IPS-18a (cell line): ENCODE measurements at regions not wholly inside any gene's neighbourhood (a gene's known extent, or its start where the extent isn't known, plus 50 kb on each side); places are given as distances from the start of the nearest gene placed in this dataset.
"Not testable (repeated sequence)": the region's sequence is repeated elsewhere in the genome, so short reads cannot be mapped to it uniquely, and the experiment has no call there.

Experiments
- H3K27ac ChIP-seq: one replicate; pipeline ENCODE4 v1.5.1; 2013; ENCODE audit warnings: low read length
- H3K27me3 ChIP-seq: one replicate; pipeline ENCODE4 v1.6.1; 2013; ENCODE audit warnings: mild to moderate bottlenecking, low read length; ENCODE audit not compliant: control insufficient read depth, insufficient read depth
- H3K36me3 ChIP-seq: one replicate; pipeline ENCODE4 v1.6.1; 2013; ENCODE audit warnings: low read depth, low read length; ENCODE audit not compliant: control insufficient read depth
- H3K4me1 ChIP-seq: one replicate; pipeline ENCODE4 v1.6.1; 2013; ENCODE audit warnings: low read depth, low read length; ENCODE audit not compliant: control insufficient read depth
- H3K4me3 ChIP-seq: one replicate; pipeline ENCODE4 v1.5.1; 2013; ENCODE audit warnings: low read length
- H3K9ac ChIP-seq: one replicate; pipeline ENCODE4 v1.6.1; 2013; ENCODE audit warnings: mild to moderate bottlenecking, low read length, moderate library complexity
- H3K9me3 ChIP-seq: one replicate; pipeline ENCODE4 v1.6.1; 2013; ENCODE audit warnings: low read depth, low read length; ENCODE audit not compliant: control insufficient read depth

GRCh38 chr1:229147072-229147471 is 123.8 kb upstream of the RAB4A start:
- peaks cover 13% of the 10 kb centered on the region for H3K27me3 ChIP-seq
- peaks cover 22% of the 10 kb centered on the region for H3K4me1 ChIP-seq
- H3K9ac ChIP-seq = no peak overlapping the region
- H3K36me3 ChIP-seq = no peaks in the 10 kb centered on the region
- H3K9me3 ChIP-seq = no peaks in the 10 kb centered on the region
- H3K4me3 ChIP-seq = no peak overlapping the region
- H3K27ac ChIP-seq = no peak overlapping the region

DNA sequence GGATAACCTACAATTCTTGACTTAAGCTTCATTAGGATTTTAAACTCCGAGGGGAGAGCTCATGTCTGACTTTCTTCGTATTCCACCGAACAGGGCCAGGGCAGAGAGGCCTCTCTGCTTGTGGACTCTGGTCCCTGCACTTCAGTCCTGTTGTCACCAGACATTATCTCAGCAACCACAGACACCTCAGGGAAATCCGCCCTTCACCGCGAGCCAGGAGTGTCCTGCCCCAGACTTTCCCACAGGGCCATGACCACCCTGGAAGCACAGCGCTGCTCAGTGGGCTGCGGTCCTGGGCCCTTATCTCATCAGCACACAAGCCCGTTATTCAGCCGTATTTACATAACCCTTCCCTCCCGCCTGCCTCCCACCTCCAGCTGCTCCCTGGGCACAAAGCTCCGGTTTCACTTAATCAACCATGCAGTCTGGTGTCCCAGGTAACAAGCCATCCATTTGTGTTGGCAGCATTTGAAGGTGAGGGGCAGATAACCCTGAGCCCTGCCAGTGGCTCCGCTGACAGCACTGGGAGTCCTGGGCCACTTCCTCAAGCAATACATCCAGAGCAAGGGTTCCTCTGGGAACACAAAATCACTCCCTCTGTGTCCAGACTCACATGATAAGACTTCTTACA is 122.8 kb upstream of the RAB4A start:
- H3K4me1 ChIP-seq = peaks cover 22% of the 10 kb centered on the region
- H3K4me3 ChIP-seq = no peak overlapping the region
- H3K9me3 ChIP-seq = no peaks in the 10 kb centered on the region
- no peaks in the 10 kb centered on the region for H3K36me3 ChIP-seq
- H3K27ac ChIP-seq = no peak overlapping the region
- H3K9ac ChIP-seq = no peak overlapping the region
- H3K27me3 ChIP-seq = peaks cover 13% of the 10 kb centered on the region

DNA sequence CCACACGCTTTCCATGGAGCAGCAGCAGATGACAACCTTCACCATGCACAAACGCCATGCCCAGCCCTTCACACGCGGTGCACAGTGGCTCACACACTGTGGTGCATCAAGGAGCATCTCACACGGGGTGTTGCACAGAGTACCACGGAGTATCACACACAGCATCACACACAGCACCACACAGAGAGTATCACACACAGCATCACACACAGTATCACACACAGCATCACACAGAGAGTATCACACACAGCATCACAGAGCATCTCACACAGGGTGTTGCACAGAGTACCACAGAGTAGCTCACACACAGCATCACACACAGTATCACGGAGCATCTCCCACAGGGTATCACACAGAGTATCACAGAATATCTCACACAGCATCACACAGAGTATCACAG is 122.2 kb upstream of the RAB4A start:
- H3K27me3 ChIP-seq = peaks cover 13% of the 10 kb centered on the region
- peaks cover 22% of the 10 kb centered on the region for H3K4me1 ChIP-seq
- no peak overlapping the region for H3K9ac ChIP-seq
- H3K27ac ChIP-seq = no peak overlapping the region
- no peaks in the 10 kb centered on the region for H3K36me3 ChIP-seq
- H3K9me3 ChIP-seq = no peaks in the 10 kb centered on the region
- H3K4me3 ChIP-seq = no peak overlapping the region

GRCh38 chr1:229149435-229149834 is 121.5 kb upstream of the RAB4A start:
- Histone ChIP-seq H3K36me3 (no peaks in the 10 kb centered on the region), H3K4me1 (peaks cover 22% of the 10 kb centered on the region), H3K27ac (no peak overlapping the region), H3K9ac (no peak overlapping the region), H3K9me3 (no peaks in the 10 kb centered on the region), H3K4me3 (no peak overlapping the region), H3K27me3 (peaks cover 13% of the 10 kb centered on the region)

DNA sequence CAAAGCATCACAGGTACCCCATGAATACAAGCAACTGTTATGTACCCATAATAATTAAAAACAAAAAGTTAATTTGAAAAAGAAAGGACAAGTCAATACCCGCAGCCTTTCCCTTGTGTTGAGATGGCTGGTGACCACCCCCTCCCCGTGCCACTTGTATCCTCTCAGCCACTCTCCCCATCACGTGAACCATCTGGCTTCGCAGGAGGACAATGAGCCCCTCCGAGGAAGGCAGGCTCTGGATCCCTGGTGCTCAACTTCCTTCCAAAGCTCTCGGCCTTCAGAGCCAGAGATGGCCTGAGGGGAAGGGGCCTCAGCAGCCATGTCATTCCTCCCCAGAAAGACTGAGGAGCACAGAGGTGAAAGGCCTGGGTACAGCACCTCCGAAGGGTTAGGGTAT is 120.4 kb upstream of the RAB4A start:
- Histone ChIP-seq H3K27me3 (peaks cover 13% of the 10 kb centered on the region), H3K4me1 (peaks cover 22% of the 10 kb centered on the region), H3K9me3 (no peaks in the 10 kb centered on the region), H3K27ac (no peak overlapping the region), H3K36me3 (no peaks in the 10 kb centered on the region), H3K4me3 (no peak overlapping the region), H3K9ac (no peak overlapping the region)

DNA sequence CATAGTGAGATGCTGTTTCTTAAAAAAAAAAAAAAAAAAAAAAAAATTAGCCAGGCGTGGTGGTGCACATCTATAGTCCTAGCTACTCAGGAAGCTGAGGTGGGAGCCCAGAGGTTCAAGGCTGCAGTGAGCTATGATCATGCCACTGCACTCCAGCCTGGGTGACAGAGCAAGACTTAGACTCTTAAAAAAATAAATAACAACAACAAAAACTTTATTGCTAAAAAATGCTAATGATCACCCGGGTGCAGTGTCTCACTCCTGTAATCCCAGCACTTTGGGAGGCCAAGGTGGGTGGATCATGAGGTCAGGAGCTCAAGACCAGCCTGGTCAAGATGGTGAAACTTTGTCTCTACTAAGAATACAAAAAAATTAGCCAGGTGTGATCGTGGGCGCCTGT is 119.5 kb upstream of the RAB4A start:
- peaks cover 22% of the 10 kb centered on the region for H3K4me1 ChIP-seq
- H3K27me3 ChIP-seq = peaks cover 13% of the 10 kb centered on the region
- not testable (repeated sequence) for H3K9me3 ChIP-seq, H3K4me3 ChIP-seq, H3K9ac ChIP-seq, H3K27ac ChIP-seq, H3K36me3 ChIP-seq

DNA sequence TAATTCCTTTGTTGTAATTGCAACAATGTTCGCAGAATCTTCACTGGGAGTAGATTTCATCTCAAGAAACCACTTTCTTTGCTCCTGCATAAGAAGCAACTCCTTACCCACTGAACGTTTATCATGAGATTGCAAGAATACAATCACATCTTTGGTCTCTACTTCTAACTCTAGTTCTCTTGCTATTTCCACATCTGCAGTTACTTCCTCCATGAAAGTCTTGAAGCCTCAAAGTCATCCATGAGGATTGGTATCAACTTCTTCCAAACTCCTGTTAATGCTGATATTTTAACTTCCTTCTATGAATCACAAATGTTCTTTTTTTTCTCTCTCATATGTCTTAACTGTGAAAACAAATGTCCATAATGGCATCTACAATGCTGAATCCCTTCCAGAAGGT is 118.6 kb upstream of the RAB4A start:
- no peaks in the 10 kb centered on the region for H3K9me3 ChIP-seq
- H3K36me3 ChIP-seq = no peaks in the 10 kb centered on the region
- no peak overlapping the region for H3K9ac ChIP-seq
- H3K27ac ChIP-seq = no peak overlapping the region
- H3K27me3 ChIP-seq = peaks cover 13% of the 10 kb centered on the region
- peaks cover 22% of the 10 kb centered on the region for H3K4me1 ChIP-seq
- H3K4me3 ChIP-seq = no peak overlapping the region

GRCh38 chr1:229153955-229154548 is 116.9 kb upstream of the RAB4A start:
- Histone ChIP-seq H3K27ac (no peak overlapping the region), H3K36me3 (no peaks in the 10 kb centered on the region), H3K9me3 (no peaks in the 10 kb centered on the region), H3K4me3 (no peak overlapping the region), H3K27me3 (peaks cover 5% of the 10 kb centered on the region), H3K4me1 (peaks cover 7% of the 10 kb centered on the region), H3K9ac (no peak overlapping the region)

GRCh38 chr1:229154811-229155210 is 116.1 kb upstream of the RAB4A start:
- Histone ChIP-seq H3K4me1 (peaks cover 7% of the 10 kb centered on the region), H3K4me3 (no peak overlapping the region), H3K27ac (no peak overlapping the region), H3K9me3 (no peaks in the 10 kb centered on the region), H3K36me3 (no peaks in the 10 kb centered on the region), H3K27me3 (no peaks in the 10 kb centered on the region), H3K9ac (no peak overlapping the region)

- Histone ChIP-seq H3K9ac (no peak overlapping the region), H3K4me1 (peaks cover 6% of the 10 kb centered on the region), H3K4me3 (no peak overlapping the region), H3K9me3 (no peaks in the 10 kb centered on the region), H3K36me3 (no peaks in the 10 kb centered on the region), H3K27me3 (no peaks in the 10 kb centered on the region), H3K27ac (no peak overlapping the region)
Measured at GRCh38 chr1:229155472-229155871, 115.4 kb upstream of the RAB4A start.

DNA sequence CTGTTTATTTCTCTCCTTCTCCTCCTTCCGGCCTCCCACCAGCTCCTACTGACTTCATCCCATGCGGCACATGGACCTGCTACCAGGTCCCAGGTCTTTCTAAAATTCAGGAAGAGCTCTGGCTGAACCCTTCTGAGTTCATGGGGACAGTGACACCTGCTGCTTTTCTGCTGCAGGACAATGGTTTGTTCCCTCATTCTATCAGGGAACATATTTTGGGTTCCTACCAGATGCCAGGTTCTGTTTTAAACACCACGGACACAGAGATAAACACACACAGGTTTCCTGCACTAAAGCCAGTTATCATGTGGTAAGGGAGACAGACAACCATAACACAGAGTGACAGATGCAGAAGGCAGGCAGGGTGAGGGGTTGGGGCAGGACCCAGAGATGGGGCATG is 114.0 kb upstream of the RAB4A start:
- Histone ChIP-seq H3K4me3 (no peak overlapping the region), H3K4me1 (no peaks in the 10 kb centered on the region)

DNA sequence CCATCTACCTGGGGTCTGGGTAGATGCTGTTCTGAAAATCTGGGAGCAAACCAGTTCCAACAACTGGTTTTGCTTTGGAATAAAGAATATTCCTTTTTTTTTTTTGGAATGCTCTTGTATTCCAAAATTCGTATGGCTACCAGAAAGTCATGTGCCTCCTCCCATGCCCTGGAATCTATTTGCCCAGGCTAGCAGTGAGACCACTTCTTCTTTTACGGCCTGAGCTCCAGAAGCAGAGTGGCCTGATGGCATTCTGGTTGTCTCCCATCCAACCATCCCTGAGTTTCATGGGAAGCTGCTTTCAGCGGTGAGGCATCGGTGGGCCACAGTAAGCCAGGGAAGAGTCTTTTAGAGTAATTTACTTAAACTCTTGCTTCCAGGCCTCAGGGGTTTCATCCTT is 113.4 kb upstream of the RAB4A start:
- Histone ChIP-seq H3K4me1 (no peaks in the 10 kb centered on the region), H3K9ac (no peak overlapping the region), H3K27ac (no peak overlapping the region), H3K9me3 (no peaks in the 10 kb centered on the region), H3K36me3 (no peaks in the 10 kb centered on the region), H3K4me3 (no peak overlapping the region), H3K27me3 (no peaks in the 10 kb centered on the region)

More for the DNA sequence above, 114.0 kb upstream of the RAB4A start:
- Histone ChIP-seq H3K9ac (no peak overlapping the region), H3K27me3 (no peaks in the 10 kb centered on the region), H3K27ac (no peak overlapping the region), H3K36me3 (no peaks in the 10 kb centered on the region), H3K9me3 (no peaks in the 10 kb centered on the region)
